ENCODE measurements at regions not wholly inside any gene's neighbourhood (a gene's known extent, or its start where the extent isn't known, plus 50 kb on each side); places are given as distances from the start of the nearest gene placed in this dataset.

GRCh38 chr14:101355284-101355683 is 206.0 kb upstream of the DIO3 start:
- Mint-ChIP-seq H3K4me3 (no peak overlapping the region), H3K9me3 (peaks cover 3 to 20% (median 8%) of the 10 kb centered on the region in 3 donors), H3K27me3 (peaks cover 14 to 22% of the 10 kb centered on the region in 2 donors), H3K4me1 (no peaks in the 10 kb centered on the region), H3K27ac (no peak overlapping the region), H3K36me3 (no peaks in the 10 kb centered on the region)
- DNase-seq (no peak), ATAC-seq (replicated peaks in 1 of 4) (no peak)
- H3K36me3 ChIP-seq (ENCODE audit: control insufficient read depth in 2 of 2, extremely low read depth in 1 of 2, insufficient read depth in 1 of 2, low read length in 1 of 2), result no peaks in the 10 kb centered on the region
- no peak overlapping the region for H3K27ac ChIP-seq (ENCODE audit: low read length)
- H3K4me3 ChIP-seq (ENCODE audit: control insufficient read depth in 1 of 2, extremely low read depth in 1 of 2, low read length in 1 of 2), result no peak overlapping the region
- peaks cover 0 to 32% of the 10 kb centered on the region in 2 experiments for H3K27me3 ChIP-seq (replicated peaks in 1 of 2; ENCODE audit: control insufficient read depth in 2 of 2, extremely low read depth in 1 of 2, insufficient read depth in 2 of 2, low read length in 1 of 2)
- no peaks in the 10 kb centered on the region for H3K4me1 ChIP-seq (ENCODE audit: control insufficient read depth in 1 of 2, extremely low read depth in 1 of 2, insufficient read depth in 2 of 2, low read length in 2 of 2)
- 73% methylated on average over 4 of the region's 5 CpGs for WGBS (ENCODE audit: insufficient coverage)
- ChIA-PET CTCF (no interaction called here), POLR2A (no interaction called here)
- no peaks in the 10 kb centered on the region for H3K9me3 ChIP-seq

GRCh38 chr14:101357038-101357437 is 204.3 kb upstream of the DIO3 start:
- no peak for DNase-seq
- H3K36me3 ChIP-seq (ENCODE audit: control insufficient read depth in 2 of 2, extremely low read depth in 1 of 2, insufficient read depth in 1 of 2, low read length in 1 of 2), result no peaks in the 10 kb centered on the region
- Mint-ChIP-seq H3K4me1 (peaks cover 0 to 3% (median 0%) of the 10 kb centered on the region in 3 donors), H3K27me3 (peaks cover 21 to 30% of the 10 kb centered on the region in 2 donors), H3K36me3 (no peaks in the 10 kb centered on the region), H3K4me3 (no peak overlapping the region), H3K9me3 (peaks cover 3 to 20% (median 8%) of the 10 kb centered on the region in 3 donors), H3K27ac (no peak overlapping the region)
- H3K27me3 ChIP-seq (replicated peaks in 1 of 2; ENCODE audit: control insufficient read depth in 2 of 2, extremely low read depth in 1 of 2, insufficient read depth in 2 of 2, low read length in 1 of 2), result peaks cover 0 to 44% of the 10 kb centered on the region in 2 experiments
- no peaks in the 10 kb centered on the region for H3K4me1 ChIP-seq (ENCODE audit: control insufficient read depth in 1 of 2, extremely low read depth in 1 of 2, insufficient read depth in 2 of 2, low read length in 2 of 2)
- ATAC-seq (replicated peaks in 1 of 4), result no peak
- no peak overlapping the region for H3K4me3 ChIP-seq (ENCODE audit: control insufficient read depth in 1 of 2, extremely low read depth in 1 of 2, low read length in 1 of 2)
- no peaks in the 10 kb centered on the region for H3K9me3 ChIP-seq
- no peak overlapping the region for H3K27ac ChIP-seq (ENCODE audit: low read length)
- 100% methylated on average over 2 of the region's 12 CpGs for WGBS (ENCODE audit: insufficient coverage)
- POLR2A ChIA-PET, result no interaction called here
- CTCF ChIA-PET, result no interaction called here

GRCh38 chr14:101357559-101358319 is 203.6 kb upstream of the DIO3 start:
- 75% methylated on average over 7 of the region's 10 CpGs for WGBS (ENCODE audit: insufficient coverage)
- peaks cover 28 to 37% of the 10 kb centered on the region in 2 donors for H3K27me3 Mint-ChIP-seq
- no peak for ATAC-seq (replicated peaks in 1 of 4)
- ChIA-PET POLR2A (interaction anchor here in 1 of 2 donors (0.6 kb wide), 1 partner anchor 1171 kb away, joined by 7 read pairs; no protein-coding TSS in a partner anchor), CTCF (interaction anchor here in 1 of 2 donors (0.7 kb wide), 1 partner anchor 21 kb away, joined by 3 read pairs; no protein-coding TSS in a partner anchor)
- Histone ChIP-seq H3K36me3 (ENCODE audit: control insufficient read depth in 2 of 2, extremely low read depth in 1 of 2, insufficient read depth in 1 of 2, low read length in 1 of 2) (no peaks in the 10 kb centered on the region), H3K9me3 (no peaks in the 10 kb centered on the region), H3K27ac (ENCODE audit: low read length) (no peak overlapping the region), H3K4me3 (ENCODE audit: control insufficient read depth in 1 of 2, extremely low read depth in 1 of 2, low read length in 1 of 2) (no peak overlapping the region), H3K4me1 (ENCODE audit: control insufficient read depth in 1 of 2, extremely low read depth in 1 of 2, insufficient read depth in 2 of 2, low read length in 2 of 2) (no peaks in the 10 kb centered on the region), H3K27me3 (replicated peaks in 1 of 2; ENCODE audit: control insufficient read depth in 2 of 2, extremely low read depth in 1 of 2, insufficient read depth in 2 of 2, low read length in 1 of 2) (peaks cover 0 to 49% of the 10 kb centered on the region in 2 experiments)
- no peak overlapping the region for H3K27ac Mint-ChIP-seq
- no peaks in the 10 kb centered on the region for H3K36me3 Mint-ChIP-seq
- H3K4me1 Mint-ChIP-seq, result peaks cover 0 to 3% (median 0%) of the 10 kb centered on the region in 3 donors
- H3K9me3 Mint-ChIP-seq, result peaks cover 3 to 20% (median 8%) of the 10 kb centered on the region in 3 donors
- DNase-seq, result no peak
- no peak overlapping the region for H3K4me3 Mint-ChIP-seq

GRCh38 chr14:101358320-101359125 is 202.8 kb upstream of the DIO3 start:
- peaks cover 36 to 45% of the 10 kb centered on the region in 2 donors for H3K27me3 Mint-ChIP-seq
- ATAC-seq (replicated peaks in 1 of 4), result no peak
- peaks cover 3 to 20% (median 8%) of the 10 kb centered on the region in 3 donors for H3K9me3 Mint-ChIP-seq
- H3K4me1 Mint-ChIP-seq, result peaks cover 0 to 3% (median 0%) of the 10 kb centered on the region in 3 donors
- DNase-seq, result no peak
- no peak overlapping the region for H3K4me3 Mint-ChIP-seq
- H3K27ac Mint-ChIP-seq, result no peak overlapping the region
- ChIA-PET POLR2A (no interaction called here), CTCF (interaction anchor here in 1 of 2 donors (0.7 kb wide), 1 partner anchor 21 kb away, joined by 3 read pairs; no protein-coding TSS in a partner anchor)
- H3K4me3 ChIP-seq (ENCODE audit: control insufficient read depth in 1 of 2, extremely low read depth in 1 of 2, low read length in 1 of 2), result no peak overlapping the region
- no peaks in the 10 kb centered on the region for H3K36me3 ChIP-seq (ENCODE audit: control insufficient read depth in 2 of 2, extremely low read depth in 1 of 2, insufficient read depth in 1 of 2, low read length in 1 of 2)
- no peak overlapping the region for H3K27ac ChIP-seq (ENCODE audit: low read length)
- WGBS (ENCODE audit: insufficient coverage), result 81% methylated on average over 10 of the region's 15 CpGs
- peaks cover 0 to 52% of the 10 kb centered on the region in 2 experiments for H3K27me3 ChIP-seq (replicated peaks in 1 of 2; ENCODE audit: control insufficient read depth in 2 of 2, extremely low read depth in 1 of 2, insufficient read depth in 2 of 2, low read length in 1 of 2)
- H3K9me3 ChIP-seq, result no peaks in the 10 kb centered on the region
- H3K4me1 ChIP-seq (ENCODE audit: control insufficient read depth in 1 of 2, extremely low read depth in 1 of 2, insufficient read depth in 2 of 2, low read length in 2 of 2), result no peaks in the 10 kb centered on the region
- no peaks in the 10 kb centered on the region for H3K36me3 Mint-ChIP-seq

- CTCF ChIA-PET, result no interaction called here
These were observed 201.9 kb upstream of the DIO3 start for GRCh38 chr14:101359221-101360053.

More at GRCh38 chr14:101359221-101360053, 201.9 kb upstream of the DIO3 start:
- peaks cover 0 to 3% (median 0%) of the 10 kb centered on the region in 3 donors for H3K4me1 Mint-ChIP-seq
- H3K4me3 ChIP-seq (ENCODE audit: control insufficient read depth in 1 of 2, extremely low read depth in 1 of 2, low read length in 1 of 2), result no peak overlapping the region
- no peak overlapping the region for H3K27ac Mint-ChIP-seq
- H3K27ac ChIP-seq (ENCODE audit: low read length), result no peak overlapping the region
- DNase-seq, result no peak
- H3K9me3 ChIP-seq, result no peaks in the 10 kb centered on the region
- peaks cover 44 to 49% of the 10 kb centered on the region in 2 donors for H3K27me3 Mint-ChIP-seq
- no peak for ATAC-seq (replicated peaks in 1 of 4)
- H3K36me3 Mint-ChIP-seq, result no peaks in the 10 kb centered on the region
- WGBS (ENCODE audit: insufficient coverage), result 37% methylated on average over 19 of the region's 19 CpGs
- POLR2A ChIA-PET, result no interaction called here
- no peak overlapping the region for H3K4me3 Mint-ChIP-seq
- H3K27me3 ChIP-seq (replicated peaks in 1 of 2; ENCODE audit: control insufficient read depth in 2 of 2, extremely low read depth in 1 of 2, insufficient read depth in 2 of 2, low read length in 1 of 2), result peaks cover 0 to 61% of the 10 kb centered on the region in 2 experiments
- no peaks in the 10 kb centered on the region for H3K36me3 ChIP-seq (ENCODE audit: control insufficient read depth in 2 of 2, extremely low read depth in 1 of 2, insufficient read depth in 1 of 2, low read length in 1 of 2)
- no peaks in the 10 kb centered on the region for H3K4me1 ChIP-seq (ENCODE audit: control insufficient read depth in 1 of 2, extremely low read depth in 1 of 2, insufficient read depth in 2 of 2, low read length in 2 of 2)
- peaks cover 0 to 16% (median 5%) of the 10 kb centered on the region in 3 donors for H3K9me3 Mint-ChIP-seq

Measured in T-cell (primary cell).